ENCODE measurements at regions not wholly inside any gene's neighbourhood (a gene's known extent, or its start where the extent isn't known, plus 50 kb on each side); places are given as distances from the start of the nearest gene placed in this dataset.

DNA sequence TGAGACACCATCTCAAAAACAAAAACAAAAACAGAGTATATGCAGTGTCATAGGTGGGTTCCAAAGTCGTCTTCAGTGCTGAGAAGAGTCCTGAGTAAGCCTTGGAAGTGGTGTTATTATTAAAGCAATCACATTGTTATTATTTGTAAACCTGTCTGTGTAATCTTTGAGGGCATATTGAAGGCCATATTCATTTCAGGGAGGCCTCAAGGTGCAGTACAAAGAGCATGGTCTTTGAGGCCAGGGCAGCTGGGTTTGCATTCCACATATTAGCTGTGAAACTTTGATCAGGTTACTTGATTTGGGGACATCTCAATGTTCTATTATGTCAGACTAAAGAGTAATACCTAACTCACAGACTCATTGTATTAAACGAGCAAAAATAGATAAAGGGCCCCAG, 139.3 kb upstream of the SOX4 start:
- TF ChIP-seq, protein P1, sequence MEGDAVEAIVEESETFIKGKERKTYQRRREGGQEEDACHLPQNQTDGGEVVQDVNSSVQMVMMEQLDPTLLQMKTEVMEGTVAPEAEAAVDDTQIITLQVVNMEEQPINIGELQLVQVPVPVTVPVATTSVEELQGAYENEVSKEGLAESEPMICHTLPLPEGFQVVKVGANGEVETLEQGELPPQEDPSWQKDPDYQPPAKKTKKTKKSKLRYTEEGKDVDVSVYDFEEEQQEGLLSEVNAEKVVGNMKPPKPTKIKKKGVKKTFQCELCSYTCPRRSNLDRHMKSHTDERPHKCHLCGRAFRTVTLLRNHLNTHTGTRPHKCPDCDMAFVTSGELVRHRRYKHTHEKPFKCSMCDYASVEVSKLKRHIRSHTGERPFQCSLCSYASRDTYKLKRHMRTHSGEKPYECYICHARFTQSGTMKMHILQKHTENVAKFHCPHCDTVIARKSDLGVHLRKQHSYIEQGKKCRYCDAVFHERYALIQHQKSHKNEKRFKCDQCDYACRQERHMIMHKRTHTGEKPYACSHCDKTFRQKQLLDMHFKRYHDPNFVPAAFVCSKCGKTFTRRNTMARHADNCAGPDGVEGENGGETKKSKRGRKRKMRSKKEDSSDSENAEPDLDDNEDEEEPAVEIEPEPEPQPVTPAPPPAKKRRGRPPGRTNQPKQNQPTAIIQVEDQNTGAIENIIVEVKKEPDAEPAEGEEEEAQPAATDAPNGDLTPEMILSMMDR (IDR thresholded peaks at IDR 0.05), result no peak
- no peak for TF ChIP-seq POLR2A (IDR thresholded peaks at IDR 0.05)

All from Peyer's patch (tissue), 4 donors.